NCI-H748 treated with DMSO at 0.1 percent for 48 hours (cell line): ENCODE measurements at regions not wholly inside any gene's neighbourhood (a gene's known extent, or its start where the extent isn't known, plus 50 kb on each side); places are given as distances from the start of the nearest gene placed in this dataset.
"Not testable (repeated sequence)": the region's sequence is repeated elsewhere in the genome, so short reads cannot be mapped to it uniquely, and the experiment has no call there.

ENCODE experiments used
- DNase-seq: peaks from one replicate; lab custom pipeline; 2025; lab: John Stamatoyannopoulos, UW

DNA sequence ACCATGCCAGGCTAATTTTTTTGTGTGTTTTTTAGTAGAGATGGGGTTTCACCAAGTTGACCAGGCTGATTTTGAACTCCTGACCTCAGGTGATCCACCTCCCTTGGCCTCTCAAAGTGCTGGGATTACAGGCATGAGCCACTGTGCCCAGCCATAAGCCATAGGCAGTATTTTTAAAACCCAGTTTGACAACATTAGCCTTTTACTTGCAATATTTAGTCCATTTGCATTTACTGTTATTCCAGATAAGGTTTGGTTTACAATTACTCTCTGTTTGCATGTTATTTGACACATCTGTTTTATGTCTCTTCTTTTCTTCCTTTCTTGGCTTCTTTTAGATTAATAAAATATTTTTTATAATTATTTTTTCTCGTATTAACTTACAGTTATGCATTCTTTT lies 83.6 kb upstream of the EPHB3 start:
- DNase-seq: no peak

DNA sequence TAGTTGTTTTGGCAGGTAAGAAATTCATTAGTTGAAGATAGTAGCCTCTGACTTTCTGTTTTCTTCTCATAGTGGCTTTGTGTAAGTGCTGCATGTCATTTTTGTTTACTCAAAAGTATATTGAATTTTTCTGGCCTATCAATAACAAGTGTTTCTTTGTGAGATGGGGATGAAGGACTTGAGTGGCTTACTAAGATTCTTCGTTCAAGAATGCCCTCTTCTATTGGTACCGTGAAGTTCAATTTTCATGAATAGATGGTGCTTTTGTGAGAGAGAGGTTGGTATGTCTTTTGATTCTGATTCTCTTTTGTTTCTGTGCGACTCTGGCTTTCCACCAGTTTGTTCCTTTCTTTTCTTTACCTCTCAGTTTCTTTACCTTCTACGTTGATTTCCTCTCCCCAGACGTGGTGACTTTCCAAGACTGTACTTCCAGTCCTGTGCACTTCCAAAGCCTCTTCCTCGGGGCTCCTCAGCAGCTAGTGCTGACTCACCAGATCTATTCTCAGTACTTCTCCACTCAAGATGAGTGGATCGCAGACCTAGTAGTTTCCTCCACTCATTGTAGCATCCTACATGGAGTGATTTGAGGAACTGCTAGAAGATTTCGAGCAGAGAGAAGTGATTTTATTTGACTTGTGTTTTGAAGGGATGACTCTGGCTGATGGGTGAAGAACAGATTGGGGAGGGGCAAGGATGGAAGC lies 82.0 kb upstream of the EPHB3 start:
- no peak for DNase-seq

DNA sequence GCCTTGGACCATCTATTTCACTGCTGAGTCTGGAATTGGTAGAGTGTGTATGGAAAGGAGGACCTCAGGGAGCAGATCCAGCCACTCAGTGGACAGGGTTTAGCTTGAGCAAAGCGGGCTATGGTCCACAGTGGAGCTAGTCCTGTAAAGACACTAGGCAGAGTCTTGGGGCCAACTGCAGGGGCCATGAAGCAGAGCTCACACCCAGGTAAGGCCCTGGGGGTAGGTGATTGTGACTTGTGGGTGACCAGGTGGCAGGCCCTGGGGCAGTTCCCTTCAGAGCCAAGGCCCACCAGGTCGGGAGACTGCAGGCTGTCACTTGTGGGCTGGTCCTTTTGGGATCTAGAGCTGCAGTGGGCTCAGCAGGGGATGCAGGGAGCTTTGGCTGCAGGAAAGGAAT lies 80.8 kb upstream of the EPHB3 start:
- DNase-seq: no peak

DNA sequence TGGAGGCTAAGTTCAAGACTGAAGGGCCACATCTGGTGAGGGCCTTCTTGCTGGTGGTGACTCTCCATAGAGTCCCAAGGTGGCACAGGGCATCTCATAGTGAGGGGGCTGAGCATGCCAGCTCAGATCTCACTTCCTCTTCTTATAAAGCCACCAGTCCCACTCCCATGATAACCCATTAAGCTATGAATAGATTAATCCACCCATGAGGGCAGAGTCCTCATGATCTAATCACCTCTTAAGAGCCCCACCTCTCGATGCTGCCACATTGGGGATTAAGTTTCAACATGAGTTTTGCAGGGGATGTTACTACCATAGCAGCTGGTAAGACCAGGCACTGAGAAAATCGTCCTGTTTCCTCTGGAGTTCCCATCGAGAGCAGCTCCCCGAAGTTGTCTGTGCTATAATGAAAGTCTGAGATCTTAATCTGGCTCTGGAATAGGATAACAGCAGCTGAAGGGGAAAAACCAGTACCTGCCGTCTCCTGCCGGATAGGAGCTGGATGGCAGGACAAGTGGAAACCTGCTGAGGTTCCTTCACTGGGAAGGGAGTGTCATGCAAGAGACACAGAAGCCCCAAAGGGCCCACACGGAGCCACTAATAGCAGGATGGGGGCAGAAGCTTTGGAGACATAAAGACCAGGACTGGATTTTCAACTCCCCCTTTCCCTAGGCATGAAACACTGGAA lies 79.5 kb upstream of the EPHB3 start:
- DNase-seq: no peak

DNA sequence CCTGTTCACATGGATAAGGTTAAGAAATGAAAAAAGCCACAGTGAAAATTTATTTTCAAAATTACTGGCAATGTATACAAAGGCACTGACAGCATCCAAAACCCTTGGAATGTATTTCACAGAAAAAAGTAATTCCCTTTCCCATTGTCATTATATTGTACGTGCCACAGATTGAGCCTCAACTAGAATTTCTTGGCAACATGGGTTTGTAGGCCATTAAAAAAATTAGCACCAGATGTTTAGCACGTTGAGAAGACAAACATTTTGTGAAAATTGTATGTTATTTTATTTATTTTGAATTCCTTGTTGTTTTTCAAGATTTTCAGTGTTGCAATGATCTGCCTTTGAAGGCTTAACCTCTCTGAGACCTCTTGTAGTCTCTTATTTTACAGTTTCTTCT lies 76.3 kb upstream of the EPHB3 start:
- DNase-seq: no peak

DNA sequence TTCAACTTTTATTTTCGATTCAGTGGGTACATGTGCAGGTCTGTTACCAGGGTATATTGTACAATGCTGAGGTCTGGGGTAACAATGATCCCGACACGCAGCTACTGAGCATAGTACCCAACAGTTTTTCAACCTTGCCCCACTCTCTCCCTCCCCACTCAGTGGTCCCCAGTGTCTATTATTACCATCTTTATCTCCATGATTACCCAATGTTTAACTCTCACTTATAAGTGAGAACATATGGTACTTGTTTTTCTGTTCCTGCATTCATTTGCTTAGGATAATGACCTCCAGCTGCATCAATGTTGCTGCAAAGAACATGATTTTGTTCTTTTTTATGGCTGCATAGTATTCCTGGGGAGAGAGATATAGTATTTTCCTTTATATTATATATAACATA lies 75.7 kb upstream of the EPHB3 start:
- no peak for DNase-seq

DNA sequence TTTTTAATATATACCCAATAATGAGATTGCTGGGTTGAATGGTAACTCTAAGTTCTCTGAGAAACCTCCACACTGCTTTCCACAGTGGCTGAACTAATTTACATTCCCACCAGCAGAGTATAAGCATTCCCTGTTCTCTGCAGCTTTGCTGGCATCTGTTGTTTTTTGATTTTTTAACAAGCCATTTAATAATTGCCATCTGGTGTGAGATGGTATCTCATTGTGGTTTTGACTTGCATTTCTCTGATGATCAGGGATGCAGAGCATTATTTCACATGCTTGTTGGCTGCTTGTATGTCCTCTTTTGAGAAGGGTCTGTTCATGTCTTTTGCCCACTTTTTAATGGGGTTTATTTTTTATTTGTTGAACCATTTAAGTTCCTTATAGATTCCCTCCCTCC lies 75.0 kb upstream of the EPHB3 start:
- no peak for DNase-seq

DNA sequence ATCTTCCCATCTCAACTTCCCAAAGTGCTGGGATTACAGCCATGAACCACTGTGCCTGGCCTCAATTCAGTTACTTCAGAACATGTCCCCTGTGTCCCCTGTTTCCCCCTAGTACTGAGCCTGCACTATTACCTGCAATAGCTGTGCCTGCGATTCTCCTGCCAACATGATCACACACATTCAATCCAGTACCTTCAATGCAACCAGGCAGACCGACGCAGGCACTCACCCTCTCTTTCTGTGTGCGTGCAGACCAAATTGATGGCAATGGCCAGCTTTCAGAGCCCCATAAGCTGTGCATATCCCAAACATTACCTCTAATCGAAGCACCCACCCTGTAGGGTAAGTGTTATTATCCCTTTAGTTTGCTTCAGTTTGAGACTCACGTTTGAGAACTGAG lies 73.0 kb upstream of the EPHB3 start:
- no peak for DNase-seq

DNA sequence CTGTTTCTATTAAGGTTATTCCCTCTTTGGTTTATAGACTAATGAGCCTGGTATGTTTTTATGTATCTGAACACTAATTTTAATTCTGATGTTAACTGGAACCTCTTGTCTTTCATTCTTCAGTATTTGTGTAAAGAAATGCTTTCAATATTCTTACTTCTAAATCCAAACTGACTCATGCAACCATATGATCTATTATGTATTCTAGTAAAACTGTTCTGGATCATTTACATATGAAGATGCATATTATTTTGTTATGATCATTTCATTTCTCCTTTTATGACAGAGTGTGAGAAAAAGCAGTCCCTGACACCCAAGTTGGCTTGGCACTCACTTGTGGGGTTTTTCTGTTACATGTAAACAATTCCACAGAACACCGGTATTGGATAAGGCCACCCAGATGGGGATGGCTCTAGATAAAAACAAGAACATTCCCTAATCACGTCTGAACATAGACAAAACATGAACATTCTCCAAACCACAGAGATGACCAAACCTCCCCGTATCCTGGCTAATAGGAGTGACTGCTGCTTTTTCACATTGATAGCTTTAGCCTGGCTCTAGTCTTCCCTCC lies 72.2 kb upstream of the EPHB3 start:
- no peak for DNase-seq

DNA sequence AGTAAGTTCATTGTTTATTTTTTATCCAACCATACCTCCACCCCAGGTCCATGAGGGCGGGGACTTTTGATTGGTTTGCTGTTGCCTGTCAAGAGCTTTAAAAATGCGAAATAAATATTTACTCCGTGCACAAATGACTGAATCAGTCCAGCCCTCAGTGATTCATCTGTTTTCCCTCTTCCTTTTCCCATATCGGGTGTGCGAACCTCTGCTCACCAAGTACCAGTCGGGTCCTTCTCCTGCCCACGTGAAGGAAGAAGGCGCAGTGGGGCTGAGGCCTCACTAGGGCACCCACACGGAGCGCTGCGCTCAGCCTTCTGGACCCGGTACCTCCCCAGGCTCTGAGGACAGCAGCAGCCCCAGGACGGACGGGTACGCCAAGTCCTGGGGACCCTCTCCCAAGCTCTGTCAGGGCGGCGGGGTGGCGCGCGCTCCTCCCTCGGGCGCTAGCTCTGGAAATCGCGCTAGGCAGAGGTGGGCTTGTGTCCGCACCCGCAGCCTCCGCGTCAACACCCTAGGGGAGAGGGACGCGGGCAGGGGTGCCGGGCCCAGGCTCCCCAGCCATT lies 70.5 kb upstream of the EPHB3 start:
- peak; percentile 71 for DNase-seq

DNA sequence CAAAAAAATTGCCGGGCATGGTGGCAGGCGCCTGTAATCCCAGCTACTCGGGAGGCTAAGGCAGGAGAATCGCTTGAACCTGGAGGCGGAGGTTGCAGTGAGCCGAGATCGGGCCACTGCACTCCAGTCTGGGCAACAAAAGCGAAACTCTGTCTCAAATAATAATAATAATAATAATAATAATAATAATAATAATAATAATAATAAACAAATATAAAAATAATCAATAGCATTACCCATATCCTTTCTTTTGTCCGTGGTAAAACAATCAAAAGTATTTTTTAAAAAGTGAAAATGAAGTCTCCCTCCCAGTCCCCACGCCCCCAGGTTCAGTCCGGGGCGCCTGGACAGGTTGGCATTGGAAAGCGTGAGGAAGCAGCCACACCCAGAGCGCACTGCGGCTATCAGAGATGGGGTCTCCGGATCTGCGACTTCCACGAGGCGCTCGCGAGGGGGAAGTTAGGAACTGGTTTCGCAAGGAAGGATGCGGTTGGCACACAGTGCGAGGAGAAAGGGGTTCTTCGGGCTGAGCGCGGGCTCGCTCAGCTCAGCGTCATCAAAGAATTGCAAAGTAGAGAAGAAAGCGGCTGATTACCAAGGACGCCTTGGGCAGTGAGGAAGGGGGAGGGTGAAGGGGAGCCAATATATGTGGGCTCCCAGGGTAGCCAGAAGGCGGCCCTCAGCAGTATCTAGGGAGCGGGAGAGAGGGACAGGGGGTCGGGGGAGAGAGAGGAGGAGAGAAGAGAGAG lies 69.5 kb upstream of the EPHB3 start:
- no peak for DNase-seq

DNA sequence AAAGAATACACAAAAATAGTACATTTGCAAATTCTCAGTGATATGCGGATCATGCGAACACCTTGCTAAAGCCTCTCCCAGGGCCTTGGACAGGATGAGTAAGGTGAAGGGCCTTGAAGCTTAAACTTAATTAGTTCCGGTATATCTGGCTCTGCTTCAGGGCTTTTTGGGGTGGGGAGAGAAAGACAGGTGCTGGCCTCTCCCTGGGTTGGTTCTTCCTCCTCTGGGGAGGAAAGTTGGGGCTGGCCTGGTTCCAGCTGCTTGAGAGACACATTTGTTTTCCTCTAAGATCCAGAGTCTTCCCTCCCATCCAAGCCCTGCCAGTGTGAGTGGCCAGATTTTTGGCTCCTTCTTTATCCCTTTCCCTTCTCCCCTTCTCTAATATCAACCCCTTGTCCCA lies 64.7 kb upstream of the EPHB3 start:
- DNase-seq: no peak

DNA sequence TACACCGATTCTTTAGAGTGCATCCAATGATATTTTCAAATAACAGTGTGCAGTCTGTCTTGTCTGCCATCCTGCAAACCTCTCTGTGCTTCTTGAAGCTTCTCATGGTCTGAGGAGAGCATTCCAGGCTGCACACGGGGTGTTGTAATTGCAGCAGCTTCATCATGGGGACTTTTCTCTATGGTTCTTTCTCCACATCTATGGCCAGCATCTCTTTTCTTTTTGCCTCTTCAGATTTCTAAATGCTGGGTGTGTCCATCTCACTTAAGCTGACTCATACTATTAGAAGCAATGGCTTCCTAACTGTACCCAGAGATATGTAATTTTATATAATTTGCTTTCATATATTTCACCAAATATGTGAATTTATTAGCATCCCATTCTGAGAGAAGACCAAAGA lies 63.8 kb upstream of the EPHB3 start:
- DNase-seq: no peak

DNA sequence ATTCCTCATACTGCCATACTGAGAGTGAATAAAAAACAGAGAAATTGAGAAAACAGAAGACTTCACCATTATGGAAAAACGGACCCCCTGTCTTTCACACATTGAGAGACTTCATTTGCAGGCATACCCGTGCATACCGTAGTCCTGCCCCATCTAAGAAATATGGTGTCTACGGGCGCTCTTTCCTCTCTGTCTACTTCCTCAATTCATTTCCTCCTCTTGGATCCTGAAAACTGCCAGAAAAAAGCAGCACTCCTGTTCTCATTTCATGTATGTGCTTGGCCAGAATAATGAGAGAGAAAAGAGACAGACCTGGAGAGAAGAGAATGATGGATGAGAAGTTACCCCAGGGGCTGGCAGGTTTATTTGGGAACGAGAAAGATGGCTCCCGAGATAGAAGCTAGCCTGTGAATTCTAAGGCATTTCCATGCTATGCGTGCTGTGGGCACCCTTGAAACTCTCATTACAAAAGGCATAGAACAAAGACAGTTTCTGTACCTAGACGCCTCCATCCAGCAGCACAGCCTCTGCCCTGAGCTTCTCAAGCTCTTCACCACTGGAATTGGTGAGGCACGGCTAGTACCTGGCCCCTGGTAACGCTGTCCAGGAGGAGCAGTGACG lies 62.5 kb upstream of the EPHB3 start:
- DNase-seq: no peak

DNA sequence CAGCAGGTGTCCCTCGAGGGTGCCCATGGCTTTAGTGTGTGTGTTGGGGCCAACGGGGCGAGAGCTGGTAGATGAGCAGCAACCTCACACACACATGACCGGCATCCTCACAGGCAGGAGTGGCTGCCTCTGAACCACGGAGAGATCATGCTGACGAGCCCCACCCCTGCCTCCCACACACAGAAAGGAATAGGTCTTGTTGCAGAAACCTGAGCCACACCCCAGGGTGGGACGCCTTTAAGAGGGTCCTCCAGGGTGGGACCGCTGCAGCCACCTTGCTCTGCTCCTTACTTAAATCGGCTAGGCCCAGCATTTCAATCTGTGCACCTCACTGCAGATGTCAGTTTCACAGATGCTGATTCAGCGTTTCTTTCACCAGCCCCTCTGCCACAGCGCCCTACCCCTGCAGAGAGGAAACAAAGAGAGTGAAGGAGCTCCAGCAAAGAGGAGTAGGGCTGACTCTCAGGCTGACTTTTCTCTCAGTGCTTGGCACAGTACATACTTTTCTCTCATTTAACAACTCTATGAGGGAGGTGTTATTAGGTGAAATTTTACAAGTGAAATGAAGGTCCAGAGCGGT lies 61.2 kb upstream of the EPHB3 start:
- no peak for DNase-seq

DNA sequence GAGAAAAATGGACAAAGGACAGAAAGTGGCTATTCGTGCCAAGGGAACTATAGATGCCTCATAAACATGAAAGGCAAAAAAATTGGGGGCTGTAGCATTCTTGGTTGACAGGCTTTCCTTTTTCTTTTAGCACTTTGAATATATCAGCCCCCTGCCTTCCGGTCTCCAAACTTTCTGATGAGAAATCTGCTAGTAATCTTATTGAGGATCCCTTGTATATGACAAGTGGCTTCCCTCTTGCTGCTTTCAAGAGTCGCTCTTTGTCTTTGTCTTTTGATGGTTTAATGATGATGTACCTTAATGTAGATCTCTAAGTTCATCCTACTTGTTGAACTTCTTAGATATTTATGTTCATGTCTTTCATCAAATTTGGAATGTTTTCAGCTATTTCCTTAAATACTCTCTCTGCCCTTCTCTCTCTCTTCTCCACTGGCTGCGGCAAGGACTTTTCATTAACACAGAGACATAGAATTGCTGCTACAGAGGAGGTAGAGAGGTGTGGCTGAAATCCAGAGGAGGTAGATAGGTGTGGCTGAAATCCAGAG lies 59.4 kb upstream of the EPHB3 start:
- DNase-seq: no peak

DNA sequence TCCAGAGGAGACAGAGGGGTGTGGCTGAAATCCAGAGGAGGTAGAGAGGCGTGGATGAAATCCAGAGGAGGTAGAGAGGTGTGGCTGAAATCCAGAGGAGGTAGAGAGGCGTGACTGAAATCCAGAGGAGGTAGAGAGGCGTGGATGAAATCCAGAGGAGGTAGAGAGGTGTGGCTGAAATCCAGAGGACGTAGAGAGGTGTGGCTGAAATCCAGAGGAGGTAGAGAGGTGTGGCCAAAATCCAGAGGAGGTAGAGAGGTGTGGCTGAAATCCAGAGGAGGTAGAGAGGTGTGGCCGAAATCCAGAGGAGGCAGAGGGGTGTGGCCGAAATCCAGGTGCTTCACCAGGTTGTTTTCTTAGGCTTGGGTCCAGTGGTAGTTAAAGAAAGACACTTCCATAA lies 58.7 kb upstream of the EPHB3 start:
- DNase-seq: not testable (repeated sequence)

DNA sequence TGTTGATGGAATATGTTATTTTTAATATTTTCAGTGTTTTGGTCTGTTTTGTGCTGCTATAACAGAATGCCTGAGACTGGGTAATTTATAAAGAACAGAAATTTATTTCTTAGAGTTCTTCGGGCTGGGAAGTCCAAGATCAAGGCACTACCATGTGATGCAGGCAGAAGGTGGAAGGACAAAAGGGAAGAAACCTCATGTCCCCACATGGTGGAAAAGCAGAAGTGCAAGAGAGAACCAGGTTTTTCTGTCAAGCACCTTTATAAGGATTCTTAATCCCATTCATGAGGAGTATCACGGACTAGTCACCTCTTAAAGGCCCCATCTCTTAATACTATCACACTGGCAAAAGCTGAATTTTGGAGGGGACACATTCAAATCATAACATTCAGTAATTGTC lies 57.9 kb upstream of the EPHB3 start:
- no peak for DNase-seq

DNA sequence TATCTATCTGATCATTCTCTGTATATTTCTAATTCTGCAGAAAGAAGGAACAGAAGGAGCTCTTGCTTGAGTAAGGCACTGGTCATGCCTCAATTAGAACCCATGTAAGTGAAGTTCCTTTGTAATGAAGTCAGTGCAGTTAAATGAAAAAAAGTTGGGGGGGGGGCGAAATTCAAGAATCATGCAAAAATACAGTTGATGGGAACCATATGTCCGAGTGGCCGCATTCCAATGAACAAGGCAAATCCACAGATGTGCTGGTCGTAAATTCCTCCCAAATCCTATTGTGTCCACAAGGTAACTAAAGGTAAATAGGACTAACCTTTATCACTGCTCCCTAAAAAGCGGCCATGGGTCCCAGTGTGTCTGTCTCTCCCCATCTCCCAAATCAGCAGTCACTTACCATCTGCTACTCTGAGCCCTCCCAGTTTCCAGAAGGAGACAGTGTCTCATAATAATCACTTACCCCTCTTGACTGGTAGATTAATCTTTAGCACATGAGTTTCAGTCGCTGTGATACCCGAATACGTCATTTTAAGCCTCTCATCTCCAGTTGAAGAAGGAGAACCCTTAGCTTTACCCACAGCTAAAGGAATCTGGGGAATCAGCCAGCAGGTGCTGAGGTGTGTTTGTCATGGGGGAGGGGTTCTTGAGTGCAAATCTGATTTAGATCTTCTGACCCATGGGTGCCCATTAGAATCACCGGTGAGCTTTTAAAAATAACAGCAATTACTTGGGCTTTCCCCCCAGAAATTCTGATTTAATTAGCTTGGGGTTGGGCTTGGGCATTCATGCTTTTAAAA lies 56.3 kb upstream of the EPHB3 start:
- DNase-seq: no peak

DNA sequence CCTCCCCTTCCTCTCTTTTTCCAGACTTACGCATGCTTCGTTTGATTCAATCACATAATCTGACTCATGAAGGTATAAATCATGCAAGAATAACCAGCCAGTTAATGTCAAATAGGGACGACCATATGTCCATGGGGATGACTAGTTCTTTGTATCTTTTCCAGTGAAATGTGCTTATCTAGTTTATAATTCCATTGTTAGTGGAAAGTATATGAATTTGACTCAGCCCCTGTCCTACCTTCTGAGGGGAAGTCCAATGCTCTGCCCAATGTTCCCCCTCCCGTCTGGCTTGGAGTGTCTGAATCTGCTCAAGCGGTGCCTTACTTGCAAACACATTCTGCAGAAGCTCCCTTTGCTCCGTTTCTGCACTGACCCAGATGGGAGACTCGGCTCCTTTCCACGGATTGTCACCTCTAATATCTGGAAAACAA lies 55.0 kb upstream of the EPHB3 start:
- no peak for DNase-seq

DNA sequence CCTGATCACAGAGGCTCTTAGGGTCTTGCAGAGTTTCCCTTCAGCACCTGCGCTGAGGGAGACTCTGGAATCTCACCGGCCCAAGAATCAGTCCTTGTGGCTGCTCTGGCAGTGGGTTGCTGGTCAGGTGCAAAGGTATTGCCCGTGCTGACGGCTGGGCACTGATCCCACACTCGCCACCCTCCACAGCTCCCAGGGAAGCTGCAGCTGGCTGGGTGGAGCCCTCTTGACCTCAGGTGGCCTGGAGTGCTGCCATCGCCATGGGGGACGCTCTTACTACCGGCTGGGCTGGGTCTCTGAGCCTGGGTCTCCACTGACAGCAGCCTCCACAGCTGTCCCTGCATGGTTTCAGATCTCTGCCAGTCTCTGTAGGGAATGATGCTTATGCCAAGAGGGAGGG lies 52.6 kb upstream of the EPHB3 start:
- no peak for DNase-seq
